MCF 10A (cell line): ENCODE measurements at regions not wholly inside any gene's neighbourhood (a gene's known extent, or its start where the extent isn't known, plus 50 kb on each side); places are given as distances from the start of the nearest gene placed in this dataset.

Experiments
- BruUV-seq: library from RNA; stranded (reverse); fragments of 400-500 nt; replicated peaks from 2 replicates; lab custom pipeline; 2021; lab: Mats Ljungman, UMichigan
- CTCF ChIA-PET: fragments of 300-600 bp; sonication (Branson Sonifier 250); formaldehyde crosslinking; extraction: SDS; loops from one replicate; lab custom pipeline; 2021; ENCODE audit warnings: antibody characterized with exemption, inconsistent platforms; lab: Yijun Ruan, JAX
- POLR2A ChIA-PET: fragments of 300-600, 350-650 bp; sonication (Branson Sonifier 250); formaldehyde crosslinking; extraction: SDS; loops from one replicate; lab custom pipeline; 2020; ENCODE audit warnings: antibody characterized with exemption, inconsistent platforms; lab: Yijun Ruan, JAX
- DNase-seq: peaks from one replicate; pipeline ENCODE4 v3.0.0-alpha.2; 2018; ENCODE audit not compliant: unreplicated experiment
- H3K27ac Mint-ChIP-seq: one replicate; pipeline ENCODE4 v1.8.0; 2022; ENCODE audit warnings: mild to moderate bottlenecking, low read depth, mixed read lengths; ENCODE audit not compliant: unreplicated experiment
- H3K27me3 Mint-ChIP-seq: one replicate; pipeline ENCODE4 v1.8.0; 2022; ENCODE audit warnings: mixed read lengths; ENCODE audit not compliant: insufficient read depth, unreplicated experiment
- H3K36me3 Mint-ChIP-seq: one replicate; pipeline ENCODE4 v1.8.0; 2022; ENCODE audit warnings: mild to moderate bottlenecking, moderate library complexity, mixed read lengths; ENCODE audit not compliant: insufficient read depth, unreplicated experiment
- H3K4me1 Mint-ChIP-seq: one replicate; pipeline ENCODE4 v1.8.0; 2022; ENCODE audit warnings: mixed read lengths; ENCODE audit not compliant: insufficient read depth, unreplicated experiment
- H3K4me3 Mint-ChIP-seq: one replicate; pipeline ENCODE4 v1.8.0; 2022; ENCODE audit warnings: mild to moderate bottlenecking, moderate library complexity, mixed read lengths; ENCODE audit not compliant: unreplicated experiment
- H3K9me3 Mint-ChIP-seq: one replicate; pipeline ENCODE4 v1.8.0; 2022; ENCODE audit warnings: mixed read lengths; ENCODE audit not compliant: unreplicated experiment
- intact Hi-C: fragments of 100-400 bp; cut with micrococcal nuclease; formaldehyde crosslinking; loops from 2 replicates; pipeline ENCODE4 v1.14.1; 2022
- TF ChIP-seq, protein P1 (sequence below): fragments of 200-600 bp; IDR thresholded peaks from one replicate; pipeline ENCODE4 v1.8.0; 2022; ENCODE audit warnings: antibody characterized with exemption, mild to moderate bottlenecking; ENCODE audit not compliant: unreplicated experiment

- ChIA-PET CTCF (interaction anchor here (0.6 to 1.5 kb wide), 3 partner anchors 355 to 1072 kb away, joined by 3 to 4 read pairs (median 3); no protein-coding TSS in a partner anchor), POLR2A (no interaction called here)
Measured at GRCh38 chr5:145471026-145471425, 364.1 kb downstream of the PRELID2 start.

GRCh38 chr5:145470396-145470979, 364.7 kb downstream of the PRELID2 start:
- Mint-ChIP-seq H3K4me1 (peaks cover 11% of the 10 kb centered on the region), H3K36me3 (no peaks in the 10 kb centered on the region), H3K27me3 (no peaks in the 10 kb centered on the region), H3K9me3 (no peaks in the 10 kb centered on the region), H3K27ac (no peak overlapping the region), H3K4me3 (no peak overlapping the region)
- ChIA-PET CTCF (interaction anchor here (0.6 to 1.5 kb wide), 4 partner anchors 356 to 1798 kb away, joined by 3 to 4 read pairs (median 3); no protein-coding TSS in a partner anchor), POLR2A (no interaction called here)
- no peak for DNase-seq
- BruUV-seq = no TSS peak
- TF ChIP-seq, protein P1, sequence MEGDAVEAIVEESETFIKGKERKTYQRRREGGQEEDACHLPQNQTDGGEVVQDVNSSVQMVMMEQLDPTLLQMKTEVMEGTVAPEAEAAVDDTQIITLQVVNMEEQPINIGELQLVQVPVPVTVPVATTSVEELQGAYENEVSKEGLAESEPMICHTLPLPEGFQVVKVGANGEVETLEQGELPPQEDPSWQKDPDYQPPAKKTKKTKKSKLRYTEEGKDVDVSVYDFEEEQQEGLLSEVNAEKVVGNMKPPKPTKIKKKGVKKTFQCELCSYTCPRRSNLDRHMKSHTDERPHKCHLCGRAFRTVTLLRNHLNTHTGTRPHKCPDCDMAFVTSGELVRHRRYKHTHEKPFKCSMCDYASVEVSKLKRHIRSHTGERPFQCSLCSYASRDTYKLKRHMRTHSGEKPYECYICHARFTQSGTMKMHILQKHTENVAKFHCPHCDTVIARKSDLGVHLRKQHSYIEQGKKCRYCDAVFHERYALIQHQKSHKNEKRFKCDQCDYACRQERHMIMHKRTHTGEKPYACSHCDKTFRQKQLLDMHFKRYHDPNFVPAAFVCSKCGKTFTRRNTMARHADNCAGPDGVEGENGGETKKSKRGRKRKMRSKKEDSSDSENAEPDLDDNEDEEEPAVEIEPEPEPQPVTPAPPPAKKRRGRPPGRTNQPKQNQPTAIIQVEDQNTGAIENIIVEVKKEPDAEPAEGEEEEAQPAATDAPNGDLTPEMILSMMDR = no peak
- intact Hi-C loops = no loop called here

More at GRCh38 chr5:145471026-145471425, 364.1 kb downstream of the PRELID2 start:
- no TSS peak for BruUV-seq
- H3K9me3 Mint-ChIP-seq = no peaks in the 10 kb centered on the region
- no peak for DNase-seq
- no peaks in the 10 kb centered on the region for H3K36me3 Mint-ChIP-seq
- intact Hi-C loops = no loop called here
- H3K4me1 Mint-ChIP-seq = peaks cover 11% of the 10 kb centered on the region
- TF ChIP-seq, protein P1 = no peak
- H3K4me3 Mint-ChIP-seq = no peak overlapping the region
- no peaks in the 10 kb centered on the region for H3K27me3 Mint-ChIP-seq
- no peak overlapping the region for H3K27ac Mint-ChIP-seq

- CTCF ChIA-PET = interaction anchor here (0.6 kb wide), 1 partner anchor 64 kb away, joined by 5 read pairs; no protein-coding TSS in a partner anchor
- POLR2A ChIA-PET = no interaction called here
- no peaks in the 10 kb centered on the region for H3K36me3 Mint-ChIP-seq
Measured at GRCh38 chr5:145467446-145467845, 367.7 kb downstream of the PRELID2 start.

GRCh38 chr5:145466533-145466932, 368.6 kb downstream of the PRELID2 start:
- H3K4me1 Mint-ChIP-seq = peaks cover 2% of the 10 kb centered on the region
- ChIA-PET POLR2A (no interaction called here), CTCF (interaction anchor here (0.7 kb wide), 1 partner anchor 10 kb away, joined by 3 read pairs; no protein-coding TSS in a partner anchor)
- TF ChIP-seq, protein P1 = no peak
- intact Hi-C loops = no loop called here
- no peaks in the 10 kb centered on the region for H3K36me3 Mint-ChIP-seq
- H3K27me3 Mint-ChIP-seq = no peaks in the 10 kb centered on the region
- no peak overlapping the region for H3K27ac Mint-ChIP-seq
- no TSS peak for BruUV-seq
- DNase-seq = no peak
- no peak overlapping the region for H3K4me3 Mint-ChIP-seq
- no peaks in the 10 kb centered on the region for H3K9me3 Mint-ChIP-seq

More at GRCh38 chr5:145467446-145467845, 367.7 kb downstream of the PRELID2 start:
- no peak for DNase-seq
- TF ChIP-seq, protein P1 = no peak
- Mint-ChIP-seq H3K27me3 (no peaks in the 10 kb centered on the region), H3K27ac (no peak overlapping the region), H3K4me1 (peaks cover 11% of the 10 kb centered on the region), H3K9me3 (no peaks in the 10 kb centered on the region), H3K4me3 (no peak overlapping the region)
- BruUV-seq = no TSS peak
- intact Hi-C loops = no loop called here
